Smooth muscle cell (in vitro differentiated cells): ENCODE measurements at regions not wholly inside any gene's neighbourhood (a gene's known extent, or its start where the extent isn't known, plus 50 kb on each side); places are given as distances from the start of the nearest gene placed in this dataset.

ENCODE experiments used
- DNase-seq: peaks from one replicate; lab custom pipeline; 2025; ENCODE audit not compliant: unreplicated experiment; lab: John Stamatoyannopoulos, UW
- H2AFZ ChIP-seq: fragments of 200-600 bp; sonication (generic); 2 replicates; pipeline ENCODE4 v1.6.0; 2016; ENCODE audit warnings: antibody characterized with exemption, low read depth, mild to moderate bottlenecking
- H3F3A ChIP-seq: fragments of 200-600 bp; sonication (generic); 2 replicates; pipeline ENCODE4 v1.6.0; 2017; ENCODE audit warnings: antibody characterized with exemption, low read depth
- H3K27ac ChIP-seq: fragments of 200-600 bp; sonication (generic); 2 replicates; pipeline ENCODE4 v1.5.1; 2016; ENCODE audit warnings: low read depth, mild to moderate bottlenecking
- H3K27me3 ChIP-seq: fragments of 200-600 bp; sonication (generic); 2 replicates; pipeline ENCODE4 v1.6.1; 2016; ENCODE audit warnings: low read depth, mild to moderate bottlenecking
- H3K36me3 ChIP-seq: fragments of 200-600 bp; sonication (generic); 2 replicates; pipeline ENCODE4 v1.5.1; 2016; ENCODE audit warnings: low read depth
- H3K4me1 ChIP-seq: fragments of 200-600 bp; sonication (generic); 2 replicates; pipeline ENCODE4 v1.5.1; 2016; ENCODE audit warnings: low read depth
- H3K4me2 ChIP-seq: fragments of 200-600 bp; sonication (generic); 2 replicates; pipeline ENCODE4 v1.6.0; 2016; ENCODE audit warnings: mild to moderate bottlenecking
- H3K4me3 ChIP-seq: fragments of 200-600 bp; sonication (generic); 2 replicates; pipeline ENCODE4 v1.5.1; 2016; ENCODE audit warnings: mild to moderate bottlenecking
- H3K79me2 ChIP-seq: fragments of 200-600 bp; sonication (generic); 2 replicates; pipeline ENCODE4 v1.6.0; 2016; ENCODE audit warnings: low read depth, mild to moderate bottlenecking
- H3K9ac ChIP-seq: fragments of 200-600 bp; sonication (generic); 2 replicates; pipeline ENCODE4 v1.6.0; 2016; ENCODE audit warnings: low read depth
- H3K9me3 ChIP-seq: fragments of 200-600 bp; sonication (generic); replicated peaks from 2 replicates; pipeline ENCODE4 v1.5.1; 2016; ENCODE audit warnings: low read depth
- H4K20me1 ChIP-seq: fragments of 200-600 bp; sonication (generic); 2 replicates; pipeline ENCODE4 v1.6.0; 2016; ENCODE audit warnings: low read depth
- WGBS: methylation state at CpG from one replicate; pipeline ENCODE4 v1.1.7; 2016; ENCODE audit warnings: low lambda C conversion rate; 5-methylcytosine and 5-hydroxymethylcytosine counted together
- TF ChIP-seq, protein P1 (sequence below): fragments of 200-600 bp; sonication (generic); IDR thresholded peaks from 2 replicates; pipeline ENCODE4 v1.5.1; 2017; ENCODE audit warnings: borderline replicate concordance, mild to moderate bottlenecking, antibody characterized with exemption; ENCODE audit not compliant: insufficient read depth, poor library complexity, severe bottlenecking

DNA sequence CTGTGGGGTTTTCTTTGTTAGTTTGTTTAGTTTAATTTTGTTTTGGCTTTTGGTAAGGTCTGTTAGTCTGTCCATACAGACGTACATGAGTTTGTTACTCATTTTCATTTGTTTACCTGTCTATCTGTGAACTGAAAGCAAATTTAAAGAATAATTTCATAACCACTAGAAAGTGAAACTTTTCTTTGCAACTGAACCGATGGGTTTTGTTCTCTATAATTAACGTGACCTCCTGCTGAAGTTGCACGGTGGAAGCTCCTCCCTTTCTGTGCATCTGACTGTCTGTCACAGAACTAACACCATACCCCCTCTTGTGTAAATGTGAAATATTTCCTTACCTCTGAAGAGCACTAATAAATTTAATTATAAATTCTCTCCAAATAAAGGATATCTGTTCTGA lies 595.5 kb downstream of the GALC start:
- Histone ChIP-seq H3K4me3 (no peak overlapping the region), H3K9ac (no peak overlapping the region), H3K27ac (no peak overlapping the region), H4K20me1 (no peaks in the 10 kb centered on the region), H3K36me3 (no peaks in the 10 kb centered on the region), H2AFZ (no peak overlapping the region), H3K27me3 (no peaks in the 10 kb centered on the region), H3K79me2 (no peaks in the 10 kb centered on the region), H3K4me1 (no peaks in the 10 kb centered on the region), H3K9me3 (no peaks in the 10 kb centered on the region), H3K4me2 (no peak overlapping the region), H3F3A (no peaks in the 10 kb centered on the region)
- TF ChIP-seq, protein P1, sequence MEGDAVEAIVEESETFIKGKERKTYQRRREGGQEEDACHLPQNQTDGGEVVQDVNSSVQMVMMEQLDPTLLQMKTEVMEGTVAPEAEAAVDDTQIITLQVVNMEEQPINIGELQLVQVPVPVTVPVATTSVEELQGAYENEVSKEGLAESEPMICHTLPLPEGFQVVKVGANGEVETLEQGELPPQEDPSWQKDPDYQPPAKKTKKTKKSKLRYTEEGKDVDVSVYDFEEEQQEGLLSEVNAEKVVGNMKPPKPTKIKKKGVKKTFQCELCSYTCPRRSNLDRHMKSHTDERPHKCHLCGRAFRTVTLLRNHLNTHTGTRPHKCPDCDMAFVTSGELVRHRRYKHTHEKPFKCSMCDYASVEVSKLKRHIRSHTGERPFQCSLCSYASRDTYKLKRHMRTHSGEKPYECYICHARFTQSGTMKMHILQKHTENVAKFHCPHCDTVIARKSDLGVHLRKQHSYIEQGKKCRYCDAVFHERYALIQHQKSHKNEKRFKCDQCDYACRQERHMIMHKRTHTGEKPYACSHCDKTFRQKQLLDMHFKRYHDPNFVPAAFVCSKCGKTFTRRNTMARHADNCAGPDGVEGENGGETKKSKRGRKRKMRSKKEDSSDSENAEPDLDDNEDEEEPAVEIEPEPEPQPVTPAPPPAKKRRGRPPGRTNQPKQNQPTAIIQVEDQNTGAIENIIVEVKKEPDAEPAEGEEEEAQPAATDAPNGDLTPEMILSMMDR = no peak
- 84% methylated on average over 4 of the region's 4 CpGs for WGBS
- no peak for DNase-seq

GRCh38 chr14:87391066-87391465 lies 601.9 kb downstream of the GALC start:
- Histone ChIP-seq H3K4me3 (no peak overlapping the region), H2AFZ (no peak overlapping the region), H3K79me2 (no peaks in the 10 kb centered on the region), H3K9ac (no peak overlapping the region), H3K9me3 (no peaks in the 10 kb centered on the region), H3K4me2 (no peak overlapping the region), H3K27me3 (no peaks in the 10 kb centered on the region), H3K27ac (no peak overlapping the region), H3K4me1 (no peaks in the 10 kb centered on the region), H4K20me1 (no peaks in the 10 kb centered on the region), H3K36me3 (no peaks in the 10 kb centered on the region), H3F3A (no peaks in the 10 kb centered on the region)
- WGBS = 93% methylated on average over 5 of the region's 5 CpGs
- DNase-seq = no peak
- TF ChIP-seq, protein P1 = no peak

DNA sequence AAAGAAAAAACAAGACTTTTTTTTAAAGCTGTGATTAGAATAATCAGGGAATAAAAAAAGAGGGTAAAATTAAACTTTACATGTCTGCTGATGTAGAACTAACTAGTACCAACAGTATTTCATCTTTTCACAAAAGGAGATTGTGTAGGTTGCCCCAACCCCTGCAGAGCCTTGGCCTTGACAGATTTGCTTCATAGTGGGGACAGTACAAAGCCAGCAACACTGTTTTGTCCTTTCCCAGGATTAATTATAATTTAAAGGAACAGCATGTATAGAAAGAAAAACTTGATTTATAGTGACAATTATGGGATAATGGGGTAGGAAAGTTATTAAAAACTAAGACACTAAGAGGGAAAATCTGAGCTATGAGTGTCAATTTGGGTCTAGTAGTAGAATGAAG lies 604.0 kb downstream of the GALC start:
- TF ChIP-seq, protein P1 = no peak

GRCh38 chr14:87387806-87388205 lies 605.2 kb downstream of the GALC start:
- Histone ChIP-seq H3K27ac (no peak overlapping the region), H3K9me3 (no peaks in the 10 kb centered on the region), H3K4me2 (no peak overlapping the region), H3K4me3 (no peak overlapping the region), H2AFZ (no peak overlapping the region), H3K4me1 (no peaks in the 10 kb centered on the region), H3K27me3 (no peaks in the 10 kb centered on the region), H3K79me2 (no peaks in the 10 kb centered on the region), H3F3A (no peaks in the 10 kb centered on the region), H3K9ac (no peak overlapping the region), H3K36me3 (no peaks in the 10 kb centered on the region), H4K20me1 (no peaks in the 10 kb centered on the region)
- no peak for DNase-seq
- 86% methylated on average over 6 of the region's 6 CpGs for WGBS
- TF ChIP-seq, protein P1 = no peak

More for the DNA sequence above, 604.0 kb downstream of the GALC start:
- Histone ChIP-seq H4K20me1 (no peaks in the 10 kb centered on the region), H3K9ac (no peak overlapping the region), H3K27me3 (no peaks in the 10 kb centered on the region), H3K4me2 (no peak overlapping the region), H3F3A (no peaks in the 10 kb centered on the region), H3K4me3 (no peak overlapping the region), H2AFZ (no peak overlapping the region), H3K9me3 (no peaks in the 10 kb centered on the region), H3K27ac (no peak overlapping the region), H3K79me2 (no peaks in the 10 kb centered on the region), H3K36me3 (no peaks in the 10 kb centered on the region), H3K4me1 (no peaks in the 10 kb centered on the region)
- no peak for DNase-seq
